ENCODE measurements at regions not wholly inside any gene's neighbourhood (a gene's known extent, or its start where the extent isn't known, plus 50 kb on each side); places are given as distances from the start of the nearest gene placed in this dataset.

- DNase-seq (ENCODE audit: low spot score), result no peak
Observed at GRCh38 chr20:12358655-12359009, 440.9 kb downstream of the BTBD3 start.

GRCh38 chr20:12371990-12372389, 454.3 kb downstream of the BTBD3 start:
- DNase-seq (ENCODE audit: low spot score), result no peak

GRCh38 chr20:12372557-12372956, 454.9 kb downstream of the BTBD3 start:
- DNase-seq (ENCODE audit: low spot score), result no peak

- DNase-seq (ENCODE audit: low spot score), result no peak
Observed at GRCh38 chr20:12375967-12376366, 458.3 kb downstream of the BTBD3 start.

GRCh38 chr20:12383821-12384220, 466.1 kb downstream of the BTBD3 start:
- no peak for DNase-seq (ENCODE audit: low spot score)

- no peak for DNase-seq (ENCODE audit: low spot score)
Observed at GRCh38 chr20:12386821-12387220, 469.1 kb downstream of the BTBD3 start.

GRCh38 chr20:12391099-12391498, 473.4 kb downstream of the BTBD3 start:
- DNase-seq (ENCODE audit: low spot score), result no peak

- no peak for DNase-seq (ENCODE audit: low spot score)
Observed at GRCh38 chr20:12394786-12395185, 477.1 kb downstream of the BTBD3 start.

GRCh38 chr20:12395353-12395752, 477.7 kb downstream of the BTBD3 start:
- no peak for DNase-seq (ENCODE audit: low spot score)

- no peak for DNase-seq (ENCODE audit: low spot score)
Observed at GRCh38 chr20:12395760-12396159, 478.1 kb downstream of the BTBD3 start.

GRCh38 chr20:12399110-12399836, 481.6 kb downstream of the BTBD3 start:
- DNase-seq (ENCODE audit: low spot score), result no peak

- no peak for DNase-seq (ENCODE audit: low spot score)
Observed at GRCh38 chr20:12404941-12405340, 487.2 kb downstream of the BTBD3 start.

GRCh38 chr20:12406978-12407377, 489.3 kb downstream of the BTBD3 start:
- no peak for DNase-seq (ENCODE audit: low spot score)

- no peak for DNase-seq (ENCODE audit: low spot score)
Observed at GRCh38 chr20:12409501-12409900, 491.8 kb downstream of the BTBD3 start.

GRCh38 chr20:12410783-12411182, 493.1 kb downstream of the BTBD3 start:
- DNase-seq (ENCODE audit: low spot score), result no peak

GRCh38 chr20:12411246-12411940, 493.7 kb downstream of the BTBD3 start:
- DNase-seq (ENCODE audit: low spot score), result no peak

- DNase-seq (ENCODE audit: low spot score), result no peak
Observed at GRCh38 chr20:12413116-12413515, 495.4 kb downstream of the BTBD3 start.

GRCh38 chr20:12414446-12415274, 497.0 kb downstream of the BTBD3 start:
- DNase-seq (ENCODE audit: low spot score), result peak; percentile 74

GRCh38 chr20:12416281-12416680, 498.6 kb downstream of the BTBD3 start:
- no peak for DNase-seq (ENCODE audit: low spot score)

- no peak for DNase-seq (ENCODE audit: low spot score)
Observed at GRCh38 chr20:12433724-12434123, 516.0 kb downstream of the BTBD3 start.

- no peak for DNase-seq (ENCODE audit: low spot score)
Observed at GRCh38 chr20:12434672-12435071, 517.0 kb downstream of the BTBD3 start.

GRCh38 chr20:12435268-12435667, 517.6 kb downstream of the BTBD3 start:
- DNase-seq (ENCODE audit: low spot score), result no peak

Measured in SK-N-DZ (cell line).